Stomach (tissue), 4 donors: ENCODE measurements at regions not wholly inside any gene's neighbourhood (a gene's known extent, or its start where the extent isn't known, plus 50 kb on each side); places are given as distances from the start of the nearest gene placed in this dataset.

Experiments used
- EP300 ChIP-seq: sonication (generic); formaldehyde crosslinking; IDR thresholded peaks from one replicate; pipeline ENCODE4 v1.6.1; 2017; ENCODE audit warnings: antibody characterized with exemption
- POLR2AphosphoS5 ChIP-seq, 3 donors: sonication (generic); formaldehyde crosslinking; IDR thresholded peaks; one replicate each; pipeline ENCODE4 v1.6.1; 2016; ENCODE audit warnings: antibody characterized with exemption in 3 of 3
- TF ChIP-seq, protein P1 (sequence below), 7 experiments: fragments of 450-650 bp in 4 of 7; fragments of 200-600 bp in 3 of 7; sonication (generic) in 3 of 7; IDR thresholded peaks; one replicate each; pipeline ENCODE4 v1.5.1; 2016 to 2019; ENCODE audit warnings: antibody characterized with exemption in 7 of 7, control low read depth in 2 of 7, mild to moderate bottlenecking in 1 of 7

DNA sequence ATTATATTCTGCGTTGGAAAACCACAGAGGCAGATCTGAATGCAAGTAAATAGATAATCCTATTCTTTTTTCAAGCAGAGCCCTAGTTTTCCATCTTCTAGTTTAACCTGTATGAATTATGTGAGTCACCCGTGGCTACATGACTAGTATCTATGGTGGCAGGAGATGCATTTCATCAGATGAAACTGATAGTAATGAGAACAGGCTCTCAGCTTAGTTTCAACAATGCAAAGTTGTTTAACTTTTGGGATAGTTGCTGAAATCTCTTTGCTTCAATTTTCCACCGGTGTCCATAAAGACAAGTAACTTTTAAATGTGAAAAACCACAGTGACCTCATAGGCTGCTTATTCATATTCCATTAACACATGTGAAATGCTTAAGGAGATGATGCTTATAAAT is 1317.4 kb upstream of the TENM3 start:
- TF ChIP-seq, protein P1, sequence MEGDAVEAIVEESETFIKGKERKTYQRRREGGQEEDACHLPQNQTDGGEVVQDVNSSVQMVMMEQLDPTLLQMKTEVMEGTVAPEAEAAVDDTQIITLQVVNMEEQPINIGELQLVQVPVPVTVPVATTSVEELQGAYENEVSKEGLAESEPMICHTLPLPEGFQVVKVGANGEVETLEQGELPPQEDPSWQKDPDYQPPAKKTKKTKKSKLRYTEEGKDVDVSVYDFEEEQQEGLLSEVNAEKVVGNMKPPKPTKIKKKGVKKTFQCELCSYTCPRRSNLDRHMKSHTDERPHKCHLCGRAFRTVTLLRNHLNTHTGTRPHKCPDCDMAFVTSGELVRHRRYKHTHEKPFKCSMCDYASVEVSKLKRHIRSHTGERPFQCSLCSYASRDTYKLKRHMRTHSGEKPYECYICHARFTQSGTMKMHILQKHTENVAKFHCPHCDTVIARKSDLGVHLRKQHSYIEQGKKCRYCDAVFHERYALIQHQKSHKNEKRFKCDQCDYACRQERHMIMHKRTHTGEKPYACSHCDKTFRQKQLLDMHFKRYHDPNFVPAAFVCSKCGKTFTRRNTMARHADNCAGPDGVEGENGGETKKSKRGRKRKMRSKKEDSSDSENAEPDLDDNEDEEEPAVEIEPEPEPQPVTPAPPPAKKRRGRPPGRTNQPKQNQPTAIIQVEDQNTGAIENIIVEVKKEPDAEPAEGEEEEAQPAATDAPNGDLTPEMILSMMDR (IDR thresholded peaks at IDR 0.05): no peak
- TF ChIP-seq POLR2AphosphoS5 (IDR thresholded peaks at IDR 0.05) (no peak), EP300 (no peak)
